Astrocyte of the spinal cord (primary cell): ENCODE measurements at regions not wholly inside any gene's neighbourhood (a gene's known extent, or its start where the extent isn't known, plus 50 kb on each side); places are given as distances from the start of the nearest gene placed in this dataset.
A peak's percentile ranks its signal among the peaks of the same experiment; 100 is the strongest.

Experiments used
- DNase-seq: peaks from one replicate; pipeline ENCODE4 v3.0.0; 2011; ENCODE audit warnings: low read depth, low spot score
- H3K4me3 ChIP-seq: 2 replicates; pipeline ENCODE4 v1.5.1; 2011; ENCODE audit warnings: low read depth, mild to moderate bottlenecking, low read length, moderate library complexity
- in situ Hi-C: cut with HindIII; loops from 2 replicates; pipeline ENCODE4 v1.10.0; 2017; ENCODE audit warnings: low sequenced_read_pairs
- TF ChIP-seq, protein P1 (sequence below): IDR thresholded peaks from 2 replicates; pipeline ENCODE4 v1.5.1; 2012; ENCODE audit warnings: low read depth, mild to moderate bottlenecking, low read length, inconsistent platforms

DNA sequence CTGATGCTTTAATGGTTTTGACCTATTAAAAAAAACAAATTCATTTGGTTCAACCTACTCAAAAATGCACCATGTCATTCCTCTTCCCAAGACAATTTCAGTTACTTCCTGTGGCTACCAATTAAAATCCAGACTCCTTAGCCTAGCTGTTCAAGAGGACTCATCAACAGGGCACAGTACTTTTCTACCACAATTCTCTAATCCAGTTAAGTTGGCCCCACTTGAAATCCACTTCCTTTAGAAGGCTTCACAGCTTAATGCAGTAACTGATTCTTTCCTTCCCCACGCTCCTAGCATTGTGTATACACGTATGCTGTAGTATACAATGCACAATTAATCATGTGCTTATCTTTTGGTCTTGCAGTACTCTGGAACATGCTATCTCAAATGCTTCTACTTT lies 129.8 kb downstream of the UGT8 start:
- DNase-seq: no peak
- TF ChIP-seq, protein P1, sequence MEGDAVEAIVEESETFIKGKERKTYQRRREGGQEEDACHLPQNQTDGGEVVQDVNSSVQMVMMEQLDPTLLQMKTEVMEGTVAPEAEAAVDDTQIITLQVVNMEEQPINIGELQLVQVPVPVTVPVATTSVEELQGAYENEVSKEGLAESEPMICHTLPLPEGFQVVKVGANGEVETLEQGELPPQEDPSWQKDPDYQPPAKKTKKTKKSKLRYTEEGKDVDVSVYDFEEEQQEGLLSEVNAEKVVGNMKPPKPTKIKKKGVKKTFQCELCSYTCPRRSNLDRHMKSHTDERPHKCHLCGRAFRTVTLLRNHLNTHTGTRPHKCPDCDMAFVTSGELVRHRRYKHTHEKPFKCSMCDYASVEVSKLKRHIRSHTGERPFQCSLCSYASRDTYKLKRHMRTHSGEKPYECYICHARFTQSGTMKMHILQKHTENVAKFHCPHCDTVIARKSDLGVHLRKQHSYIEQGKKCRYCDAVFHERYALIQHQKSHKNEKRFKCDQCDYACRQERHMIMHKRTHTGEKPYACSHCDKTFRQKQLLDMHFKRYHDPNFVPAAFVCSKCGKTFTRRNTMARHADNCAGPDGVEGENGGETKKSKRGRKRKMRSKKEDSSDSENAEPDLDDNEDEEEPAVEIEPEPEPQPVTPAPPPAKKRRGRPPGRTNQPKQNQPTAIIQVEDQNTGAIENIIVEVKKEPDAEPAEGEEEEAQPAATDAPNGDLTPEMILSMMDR: no peak
- no peak overlapping the region for H3K4me3 ChIP-seq
- in situ Hi-C loops: no loop called here

DNA sequence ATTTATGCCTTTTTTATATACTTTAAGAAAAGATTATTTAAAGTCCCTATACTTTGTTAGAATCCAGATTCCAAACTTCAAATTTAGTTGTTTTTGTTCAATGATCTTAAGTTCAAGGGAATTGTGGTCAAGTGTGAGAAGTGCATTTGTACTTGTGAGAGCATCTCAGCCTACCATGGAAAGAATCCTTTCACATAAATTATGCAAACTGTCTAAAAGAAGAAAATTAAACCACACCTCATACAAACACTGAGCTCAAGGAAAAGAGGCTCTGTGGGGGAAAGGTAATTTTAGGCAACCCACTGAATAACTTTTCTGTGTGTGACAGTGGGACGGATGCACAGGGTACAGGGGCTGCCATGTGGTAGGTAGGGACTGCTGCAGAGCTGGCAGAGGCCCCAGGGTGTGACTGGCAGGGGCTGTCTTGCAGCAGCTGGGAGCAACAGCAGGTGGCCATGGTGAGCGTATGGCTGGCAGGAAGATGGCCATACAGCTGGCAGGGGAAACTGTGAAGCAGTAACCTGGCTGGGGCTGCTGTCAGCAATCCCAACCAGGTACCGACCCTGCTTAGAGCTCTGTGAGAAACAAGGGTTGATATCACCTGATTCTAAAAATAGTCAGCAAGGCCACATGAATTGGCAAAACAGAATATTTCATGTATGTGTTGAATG lies 130.6 kb downstream of the UGT8 start:
- TF ChIP-seq, protein P1: no peak
- DNase-seq: no peak
- in situ Hi-C loops: no loop called here
- no peak overlapping the region for H3K4me3 ChIP-seq

DNA sequence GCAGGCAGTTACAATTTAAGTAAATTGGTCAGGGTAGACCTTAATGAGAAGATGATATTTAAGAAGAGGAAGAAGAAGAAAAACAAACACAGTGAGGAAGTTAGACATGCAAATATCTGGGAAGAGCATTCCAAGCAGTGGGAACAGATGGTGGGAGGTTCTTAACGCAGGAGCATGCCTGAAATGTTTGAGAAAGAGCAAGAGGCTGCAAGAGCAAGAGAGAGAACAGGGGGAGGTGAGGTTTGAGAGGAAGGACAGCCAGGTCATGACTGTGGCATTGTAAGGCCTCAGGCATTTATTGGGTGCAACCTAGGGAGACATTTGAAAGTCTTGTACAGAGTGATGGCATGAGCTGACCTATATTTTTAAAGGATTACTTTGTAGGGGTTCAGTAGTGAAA lies 136.0 kb downstream of the UGT8 start:
- peak; percentile 5 for DNase-seq
- TF ChIP-seq, protein P1: no peak
- in situ Hi-C loops: no loop called here
- H3K4me3 ChIP-seq: no peak overlapping the region

DNA sequence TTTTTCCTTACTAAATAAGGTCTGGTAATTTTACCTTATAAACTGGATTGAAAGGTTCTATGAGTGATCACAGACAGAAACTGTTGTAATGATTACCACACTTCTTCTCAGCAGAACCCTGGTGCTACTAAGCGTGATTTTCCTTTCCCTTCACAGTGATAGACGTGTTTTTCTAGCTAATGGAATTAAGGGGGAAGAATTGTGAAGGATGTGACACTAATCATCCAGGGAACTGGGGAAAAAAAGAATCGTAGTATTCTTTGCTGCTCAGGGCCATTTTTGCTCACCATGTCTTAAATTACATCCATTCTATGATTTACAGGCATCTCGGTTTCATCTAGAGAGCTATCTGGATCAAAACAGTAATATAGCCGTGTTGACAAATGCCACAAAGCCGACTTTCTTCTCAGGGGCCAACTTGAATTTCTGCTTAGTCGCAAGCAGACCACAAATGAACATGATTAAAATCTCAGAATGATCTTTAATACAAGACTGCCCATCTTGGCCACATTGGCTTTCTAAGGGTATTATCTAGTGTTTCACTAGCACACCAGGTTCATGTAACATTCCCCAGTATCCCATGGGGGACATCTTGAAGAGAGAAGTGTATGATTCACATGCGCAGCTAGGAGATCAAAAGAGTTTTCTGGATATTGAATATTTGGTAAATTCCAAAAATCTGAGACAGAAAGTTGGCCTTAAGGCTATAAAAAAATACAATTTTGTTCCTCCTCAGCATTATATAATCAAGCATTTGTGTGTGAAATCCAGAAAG lies 154.0 kb downstream of the UGT8 start:
- in situ Hi-C loops: no loop called here
- TF ChIP-seq, protein P1: no peak
- H3K4me3 ChIP-seq: no peak overlapping the region
- peak; percentile 6 for DNase-seq

DNA sequence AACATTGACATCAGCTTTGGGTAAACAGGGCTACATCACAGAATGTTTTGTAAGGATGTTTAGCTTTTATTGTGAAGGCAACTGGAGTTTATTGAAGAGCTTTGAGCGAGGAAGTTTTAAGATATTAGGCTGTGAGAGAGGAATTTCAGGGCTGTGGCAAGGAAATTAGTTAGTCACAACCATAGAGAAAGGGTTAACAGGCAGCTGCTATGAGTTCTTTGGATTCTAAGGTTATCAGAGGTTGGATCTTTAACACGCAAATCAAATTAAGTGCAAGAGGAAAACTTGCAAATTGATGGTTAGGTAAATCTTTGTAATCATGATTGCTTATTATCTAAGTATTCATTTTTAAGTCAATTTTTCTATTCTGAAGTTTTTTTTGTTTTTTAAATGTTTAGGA lies 156.0 kb downstream of the UGT8 start:
- in situ Hi-C loops: no loop called here
- TF ChIP-seq, protein P1: no peak
- no peak for DNase-seq
- no peak overlapping the region for H3K4me3 ChIP-seq

DNA sequence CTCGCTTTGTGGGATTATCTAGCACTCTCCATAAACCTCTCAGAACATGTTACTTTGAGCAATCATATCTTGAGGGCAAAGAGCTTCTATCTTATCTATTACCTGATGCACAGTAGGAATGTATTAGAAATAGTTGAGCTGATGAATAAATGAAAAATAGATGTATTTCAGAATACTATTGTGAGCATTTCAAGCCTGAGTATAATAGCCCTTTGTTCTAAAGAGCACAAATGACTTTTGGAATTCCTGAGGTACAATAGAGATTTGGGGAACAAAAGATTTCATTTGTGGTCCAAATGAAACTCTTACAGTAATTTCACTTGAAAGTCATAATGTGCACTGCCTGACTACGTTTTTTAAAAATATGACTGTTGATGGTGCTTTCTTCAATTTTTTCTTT lies 159.5 kb downstream of the UGT8 start:
- TF ChIP-seq, protein P1: no peak
- in situ Hi-C loops: no loop called here

More for the DNA sequence above, 159.5 kb downstream of the UGT8 start:
- DNase-seq: no peak
- H3K4me3 ChIP-seq: no peak overlapping the region
